HCT116 (cell line): ENCODE measurements at regions not wholly inside any gene's neighbourhood (a gene's known extent, or its start where the extent isn't known, plus 50 kb on each side); places are given as distances from the start of the nearest gene placed in this dataset.

Experiments used
- ATAC-seq: fragments of 200-7000 bp; cut with Tn5 transposase; 2 replicates; pipeline ENCODE4 v1.9.1; 2020; ENCODE audit warnings: mild to moderate bottlenecking, moderate library complexity
- BruUV-seq: library from RNA; stranded (reverse); fragments of 400-500 nt; replicated peaks from 2 replicates; lab custom pipeline; 2021; lab: Mats Ljungman, UMichigan
- CTCF ChIA-PET: fragments of 300-600 bp; sonication (Branson Sonifier 250); formaldehyde crosslinking; loops from one replicate; lab custom pipeline; 2021; ENCODE audit warnings: antibody characterized with exemption; lab: Charles Lee
- POLR2A ChIA-PET: fragments of 300-600, 350-600 bp; sonication (Branson Sonifier 250); formaldehyde crosslinking; loops from one replicate; lab custom pipeline; 2021; ENCODE audit warnings: antibody characterized with exemption; lab: Charles Lee
- RAD21 ChIA-PET, 2 experiments: fragments of 300-600 bp; sonication (Branson Sonifier 250); formaldehyde crosslinking; loops; one replicate each; lab custom pipeline; 2023; ENCODE audit warnings: low total read pairs in 2 of 2; ENCODE audit not compliant: uncharacterized antibody in 2 of 2, unreplicated experiment in 2 of 2, low non-redundant PET in 1 of 2; lab: Charles Lee
- DNase-seq: peaks from one replicate; pipeline ENCODE4 v3.0.0-alpha.2; 2010; ENCODE audit warnings: low read depth, low spot score
- H2AFZ ChIP-seq: fragments of 200-600 bp; shearing (Covaris generic), sonication (generic); 2 replicates; pipeline ENCODE4 v1.6.1; 2017; ENCODE audit warnings: low read depth, mixed run types, mixed read lengths, antibody characterized with exemption, low read length; ENCODE audit not compliant: poor library complexity, severe bottlenecking
- H3K27ac ChIP-seq: 2 replicates; pipeline ENCODE4 v1.5.1; 2012; ENCODE audit warnings: low read depth, low read length
- H3K27me3 ChIP-seq: fragments of 200-600 bp; sonication (generic); 2 replicates; pipeline ENCODE4 v1.6.1; 2016; ENCODE audit warnings: mixed run types, low read length, mixed read lengths; ENCODE audit not compliant: insufficient read depth
- H3K36me3 ChIP-seq, 2 experiments: fragments of 200-500 bp in 1 of 2; fragments of 200-600 bp in 1 of 2; sonication (Bioruptor generic) in 1 of 2; sonication (generic) in 1 of 2; 2 replicates each; pipeline versions ENCODE4 v1.5.1 to v1.6.1; 2014 to 2016; ENCODE audit warnings: low read length in 2 of 2, inconsistent platforms in 1 of 2, mixed read lengths in 1 of 2, mixed run types in 1 of 2; ENCODE audit not compliant: insufficient read depth in 2 of 2, control insufficient read depth in 1 of 2
- H3K4me1 ChIP-seq, 2 experiments: fragments of 200-600 bp in 1 of 2; sonication (generic) in 1 of 2; 2 replicates each; pipeline versions ENCODE4 v1.5.1 to v1.6.1; 2012 to 2017; ENCODE audit warnings: low read length in 2 of 2, inconsistent platforms in 1 of 2, mild to moderate bottlenecking in 1 of 2, mixed read lengths in 1 of 2, mixed run types in 1 of 2, moderate library complexity in 1 of 2; ENCODE audit not compliant: insufficient read depth in 2 of 2, control insufficient read depth in 1 of 2
- H3K4me2 ChIP-seq: fragments of 200-600 bp; sonication (generic); 2 replicates; pipeline ENCODE4 v1.6.1; 2017; ENCODE audit warnings: mixed run types, low read length, mixed read lengths
- H3K4me3 ChIP-seq, 2 experiments: fragments of 200-600 bp in 1 of 2; sonication (generic) in 1 of 2; replicated peaks in 1 of 2; 2 replicates each; pipeline ENCODE4 v1.5.1; 2011 to 2016; ENCODE audit warnings: low read length in 2 of 2, control low read depth in 1 of 2, low read depth in 1 of 2, mild to moderate bottlenecking in 1 of 2, mixed read lengths in 1 of 2, mixed run types in 1 of 2
- H3K79me2 ChIP-seq: fragments of 200-600 bp; sonication (generic); 2 replicates; pipeline ENCODE4 v1.6.1; 2017; ENCODE audit warnings: mild to moderate bottlenecking, mixed run types, low read length, moderate library complexity, mixed read lengths; ENCODE audit not compliant: insufficient read depth
- H3K9ac ChIP-seq: fragments of 200-600 bp; sonication (generic); 2 replicates; pipeline ENCODE4 v1.6.1; 2016; ENCODE audit warnings: low read length, mixed read lengths
- H3K9me2 ChIP-seq: fragments of 200-600 bp; sonication (generic), shearing (Covaris generic); 2 replicates; pipeline ENCODE4 v1.6.1; 2017; ENCODE audit warnings: mixed run types, mild to moderate bottlenecking, moderate library complexity; ENCODE audit not compliant: insufficient read depth
- H3K9me3 ChIP-seq, 2 experiments: fragments of 200-500 bp in 1 of 2; fragments of 200-600 bp in 1 of 2; sonication (Bioruptor generic) in 1 of 2; sonication (generic) in 1 of 2; 2 replicates each; pipeline ENCODE4 v1.6.1; 2014 to 2017; ENCODE audit warnings: low read length in 2 of 2, mixed read lengths in 2 of 2, inconsistent platforms in 1 of 2, low read depth in 1 of 2, mild to moderate bottlenecking in 1 of 2, mixed run types in 1 of 2, moderate library complexity in 1 of 2; ENCODE audit not compliant: control insufficient read depth in 1 of 2, insufficient read depth in 1 of 2
- H4K20me1 ChIP-seq: fragments of 200-600 bp; sonication (generic), shearing (Covaris generic); 2 replicates; pipeline ENCODE4 v1.6.1; 2017; ENCODE audit warnings: mixed run types, mild to moderate bottlenecking, moderate library complexity; ENCODE audit not compliant: insufficient read depth
- CBX3 ChIP-seq: IDR thresholded peaks from 2 replicates; pipeline ENCODE4 v1.6.1; 2012; ENCODE audit warnings: low read depth
- CEBPB ChIP-seq: IDR thresholded peaks from 2 replicates; pipeline ENCODE4 v1.6.1; 2012; ENCODE audit warnings: low read depth
- EGR1 ChIP-seq: IDR thresholded peaks from 2 replicates; pipeline ENCODE4 v1.6.1; 2012; ENCODE audit warnings: low read depth
- ELF1 ChIP-seq: IDR thresholded peaks from 2 replicates; pipeline ENCODE4 v1.6.1; 2012; ENCODE audit warnings: low read depth, borderline replicate concordance
- EZH2phosphoT487 ChIP-seq: fragments of 200-600 bp; IDR thresholded peaks from 2 replicates; pipeline ENCODE4 v1.6.1; 2018; ENCODE audit warnings: antibody characterized with exemption, borderline replicate concordance
- FOSL1 ChIP-seq: IDR thresholded peaks from 2 replicates; pipeline ENCODE4 v1.6.1; 2012; ENCODE audit warnings: low read depth
- JUND ChIP-seq: IDR thresholded peaks from 2 replicates; pipeline ENCODE4 v1.6.1; 2012
- MAX ChIP-seq: IDR thresholded peaks from 2 replicates; pipeline ENCODE4 v1.6.1; 2012
- POLR2A ChIP-seq: IDR thresholded peaks from 2 replicates; pipeline ENCODE4 v1.7.0; 2011; ENCODE audit warnings: borderline replicate concordance; ENCODE audit not compliant: insufficient read depth, insufficient read length; ENCODE audit errors: extremely low read depth
- POLR2AphosphoS5 ChIP-seq: IDR thresholded peaks from 2 replicates; pipeline ENCODE4 v1.6.1; 2011; ENCODE audit warnings: mild to moderate bottlenecking, low read depth, low read length, moderate library complexity
- RAD21 ChIP-seq: IDR thresholded peaks from 2 replicates; pipeline ENCODE4 v1.6.1; 2012; ENCODE audit warnings: low read depth, mild to moderate bottlenecking
- SIN3A ChIP-seq: IDR thresholded peaks from 2 replicates; pipeline ENCODE4 v1.6.1; 2012; ENCODE audit warnings: low read depth
- SRF ChIP-seq: IDR thresholded peaks from 2 replicates; pipeline ENCODE4 v1.6.1; 2012; ENCODE audit warnings: low read depth
- TCF7L2 ChIP-seq: IDR thresholded peaks from 2 replicates; pipeline ENCODE4 v1.7.0; 2011; ENCODE audit warnings: borderline replicate concordance, inconsistent platforms; ENCODE audit not compliant: insufficient read depth, insufficient read length; ENCODE audit errors: extremely low read depth
- ZBTB33 ChIP-seq: IDR thresholded peaks from 2 replicates; pipeline ENCODE4 v1.6.1; 2011; ENCODE audit warnings: mild to moderate bottlenecking, low read length, moderate library complexity; ENCODE audit not compliant: insufficient replicate concordance; ENCODE audit errors: extremely low read depth
- ZFX ChIP-seq: fragments of 450-650 bp; IDR thresholded peaks from 2 replicates; pipeline ENCODE4 v1.6.1; 2017
- intact Hi-C: fragments of 100-400 bp; cut with micrococcal nuclease; formaldehyde crosslinking; loops from 2 replicates; pipeline ENCODE4 v1.10.0; 2022
- TF ChIP-seq, protein P1 (sequence below): IDR thresholded peaks from 2 replicates; pipeline ENCODE4 v1.6.1; 2012; ENCODE audit warnings: low read depth

DNA sequence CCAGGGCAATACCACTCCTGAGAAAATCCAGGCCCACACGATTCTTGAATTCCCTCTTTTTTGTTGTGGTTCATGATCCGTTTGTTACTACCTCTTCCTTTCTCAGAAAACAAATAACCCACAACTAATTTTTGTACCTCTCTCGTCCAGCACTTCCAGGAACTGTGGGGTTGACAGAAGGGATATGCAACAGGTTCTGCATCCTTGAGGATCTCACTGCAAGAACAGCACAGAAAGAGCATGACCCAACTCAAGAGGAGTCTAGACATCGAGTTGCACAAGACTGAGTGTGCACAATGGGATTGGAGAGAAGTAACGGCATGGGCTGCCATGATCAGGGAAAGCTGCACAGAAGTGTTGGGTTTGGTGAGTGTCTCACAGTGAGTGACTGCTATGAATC is 533.3 kb downstream of the SOX2 start:
- CTCF ChIA-PET: no interaction called here
- ATAC-seq (no peak), DNase-seq (no peak)
- no peaks in the 10 kb centered on the region for H3K79me2 ChIP-seq
- H3K4me2 ChIP-seq: no peak overlapping the region
- TF ChIP-seq POLR2A (no peak), ZBTB33 (no peak), CBX3 (no peak)
- H3K36me3 ChIP-seq: no peaks in the 10 kb centered on the region
- H3K4me3 ChIP-seq: no peak overlapping the region
- BruUV-seq: no TSS peak
- no peaks in the 10 kb centered on the region for H3K27me3 ChIP-seq
- RAD21 ChIA-PET: no interaction called here
- H3K4me1 ChIP-seq: no peaks in the 10 kb centered on the region
- H3K9me2 ChIP-seq: no peaks in the 10 kb centered on the region
- H3K9me3 ChIP-seq: no peaks in the 10 kb centered on the region
- no peak overlapping the region for H3K27ac ChIP-seq
- H4K20me1 ChIP-seq: no peaks in the 10 kb centered on the region
- H3K9ac ChIP-seq: no peak overlapping the region
- POLR2A ChIA-PET: no interaction called here
- intact Hi-C loops: no loop called here
- H2AFZ ChIP-seq: no peak overlapping the region

- DNase-seq: no peak
- POLR2A ChIA-PET: no interaction called here
These were observed 535.1 kb downstream of the SOX2 start for GRCh38 chr3:182246870-182247269.

More at GRCh38 chr3:182246870-182247269, 535.1 kb downstream of the SOX2 start:
- Histone ChIP-seq H3K27ac (no peak overlapping the region), H3K9me2 (no peaks in the 10 kb centered on the region), H3K4me1 (no peaks in the 10 kb centered on the region), H3K4me3 (no peak overlapping the region), H2AFZ (no peak overlapping the region), H3K9ac (no peak overlapping the region), H3K79me2 (no peaks in the 10 kb centered on the region), H3K9me3 (no peaks in the 10 kb centered on the region), H4K20me1 (no peaks in the 10 kb centered on the region), H3K27me3 (no peaks in the 10 kb centered on the region), H3K4me2 (no peak overlapping the region), H3K36me3 (no peaks in the 10 kb centered on the region)
- no peak for ATAC-seq
- no TSS peak for BruUV-seq
- RAD21 ChIA-PET: interaction anchor here in 1 of 2 experiments (0.6 kb wide), 1 partner anchor 270 kb away, joined by 3 read pairs; no protein-coding TSS in a partner anchor
- CTCF ChIA-PET: interaction anchor here (1.5 to 1.7 kb wide), 2 partner anchors 298 to 546 kb away, joined by 3 to 5 read pairs; no protein-coding TSS in a partner anchor
- intact Hi-C loops: no loop called here
- TF ChIP-seq CEBPB (no peak), POLR2AphosphoS5 (no peak), SIN3A (no peak), MAX (no peak), SRF (no peak), EGR1 (no peak), ELF1 (no peak), ZFX (no peak), RAD21 (no peak), EZH2phosphoT487 (no peak), POLR2A (no peak), FOSL1 (no peak), JUND (no peak), TCF7L2 (no peak)
- TF ChIP-seq, protein P1, sequence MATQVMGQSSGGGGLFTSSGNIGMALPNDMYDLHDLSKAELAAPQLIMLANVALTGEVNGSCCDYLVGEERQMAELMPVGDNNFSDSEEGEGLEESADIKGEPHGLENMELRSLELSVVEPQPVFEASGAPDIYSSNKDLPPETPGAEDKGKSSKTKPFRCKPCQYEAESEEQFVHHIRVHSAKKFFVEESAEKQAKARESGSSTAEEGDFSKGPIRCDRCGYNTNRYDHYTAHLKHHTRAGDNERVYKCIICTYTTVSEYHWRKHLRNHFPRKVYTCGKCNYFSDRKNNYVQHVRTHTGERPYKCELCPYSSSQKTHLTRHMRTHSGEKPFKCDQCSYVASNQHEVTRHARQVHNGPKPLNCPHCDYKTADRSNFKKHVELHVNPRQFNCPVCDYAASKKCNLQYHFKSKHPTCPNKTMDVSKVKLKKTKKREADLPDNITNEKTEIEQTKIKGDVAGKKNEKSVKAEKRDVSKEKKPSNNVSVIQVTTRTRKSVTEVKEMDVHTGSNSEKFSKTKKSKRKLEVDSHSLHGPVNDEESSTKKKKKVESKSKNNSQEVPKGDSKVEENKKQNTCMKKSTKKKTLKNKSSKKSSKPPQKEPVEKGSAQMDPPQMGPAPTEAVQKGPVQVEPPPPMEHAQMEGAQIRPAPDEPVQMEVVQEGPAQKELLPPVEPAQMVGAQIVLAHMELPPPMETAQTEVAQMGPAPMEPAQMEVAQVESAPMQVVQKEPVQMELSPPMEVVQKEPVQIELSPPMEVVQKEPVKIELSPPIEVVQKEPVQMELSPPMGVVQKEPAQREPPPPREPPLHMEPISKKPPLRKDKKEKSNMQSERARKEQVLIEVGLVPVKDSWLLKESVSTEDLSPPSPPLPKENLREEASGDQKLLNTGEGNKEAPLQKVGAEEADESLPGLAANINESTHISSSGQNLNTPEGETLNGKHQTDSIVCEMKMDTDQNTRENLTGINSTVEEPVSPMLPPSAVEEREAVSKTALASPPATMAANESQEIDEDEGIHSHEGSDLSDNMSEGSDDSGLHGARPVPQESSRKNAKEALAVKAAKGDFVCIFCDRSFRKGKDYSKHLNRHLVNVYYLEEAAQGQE: no peak
